Kasumi-1 (cell line): ENCODE measurements at regions not wholly inside any gene's neighbourhood (a gene's known extent, or its start where the extent isn't known, plus 50 kb on each side); places are given as distances from the start of the nearest gene placed in this dataset.
"Not testable (repeated sequence)": the region's sequence is repeated elsewhere in the genome, so short reads cannot be mapped to it uniquely, and the experiment has no call there.

Experiments
- DNase-seq, 2 experiments: peaks; one replicate each; lab custom pipeline; 2025; lab: John Stamatoyannopoulos, UW

- DNase-seq = no peak
Observed at GRCh38 chr20:52434453-52434852, 242.9 kb upstream of the ZFP64 start.

- DNase-seq = no peak
Observed at GRCh38 chr20:52434041-52434425, 242.5 kb upstream of the ZFP64 start.

- no peak for DNase-seq
Observed at GRCh38 chr20:52433326-52434040, 241.9 kb upstream of the ZFP64 start.

- DNase-seq = no peak
Observed at GRCh38 chr20:52432740-52433139, 241.2 kb upstream of the ZFP64 start.

GRCh38 chr20:52429029-52429428 is 237.4 kb upstream of the ZFP64 start:
- DNase-seq = no peak

- no peak for DNase-seq
Observed at GRCh38 chr20:52427960-52428359, 236.4 kb upstream of the ZFP64 start.

GRCh38 chr20:52426856-52427255 is 235.3 kb upstream of the ZFP64 start:
- DNase-seq = no peak

GRCh38 chr20:52425701-52426100 is 234.1 kb upstream of the ZFP64 start:
- DNase-seq = no peak

GRCh38 chr20:52425253-52425652 is 233.7 kb upstream of the ZFP64 start:
- no peak for DNase-seq

GRCh38 chr20:52424357-52424942 is 232.9 kb upstream of the ZFP64 start:
- not testable (repeated sequence) for DNase-seq

GRCh38 chr20:52423536-52424140 is 232.1 kb upstream of the ZFP64 start:
- not testable (repeated sequence) for DNase-seq

GRCh38 chr20:52422574-52423336 is 231.2 kb upstream of the ZFP64 start:
- DNase-seq = no peak

GRCh38 chr20:52420805-52421204 is 229.2 kb upstream of the ZFP64 start:
- DNase-seq = no peak

- no peak for DNase-seq
Observed at GRCh38 chr20:52419205-52419604, 227.6 kb upstream of the ZFP64 start.

GRCh38 chr20:52416953-52417352 is 225.4 kb upstream of the ZFP64 start:
- DNase-seq = no peak

GRCh38 chr20:52411611-52412010 is 220.0 kb upstream of the ZFP64 start:
- DNase-seq = no peak

- no peak for DNase-seq
Observed at GRCh38 chr20:52410731-52411234, 219.2 kb upstream of the ZFP64 start.

- no peak for DNase-seq
Observed at GRCh38 chr20:52410182-52410647, 218.6 kb upstream of the ZFP64 start.

- DNase-seq = no peak
Observed at GRCh38 chr20:52405986-52406385, 214.4 kb upstream of the ZFP64 start.

GRCh38 chr20:52405417-52405816 is 213.8 kb upstream of the ZFP64 start:
- DNase-seq = no peak

GRCh38 chr20:52404671-52405070 is 213.1 kb upstream of the ZFP64 start:
- DNase-seq = no peak

GRCh38 chr20:52402950-52403349 is 211.4 kb upstream of the ZFP64 start:
- DNase-seq = no peak
